ENCODE measurements at regions not wholly inside any gene's neighbourhood (a gene's known extent, or its start where the extent isn't known, plus 50 kb on each side); places are given as distances from the start of the nearest gene placed in this dataset.

GRCh38 chr1:4047666-4048065 is 147.6 kb upstream of the C1orf174 start:
- H3K27me3 ChIP-seq (ENCODE audit: control insufficient read depth in 2 of 2, insufficient read depth in 2 of 2, low read length in 2 of 2) = no peaks in the 10 kb centered on the region
- H3K9me1 ChIP-seq (replicated peaks; ENCODE audit: control insufficient read depth, extremely low read depth, insufficient read depth, low read length) = no peaks in the 10 kb centered on the region
- H4K20me1 ChIP-seq (replicated peaks; ENCODE audit: control insufficient read depth, extremely low read depth, insufficient read depth, low read length) = no peaks in the 10 kb centered on the region
- H2AFZ ChIP-seq (ENCODE audit: low read depth, low read length) = no peak overlapping the region
- ChIA-PET CTCF (no interaction called here), POLR2A (no interaction called here)
- peaks cover 2% of the 10 kb centered on the region for H3K9me3 ChIP-seq (replicated peaks; ENCODE audit: control insufficient read depth, insufficient read depth, low read length)
- H3K36me3 ChIP-seq (ENCODE audit: control insufficient read depth in 2 of 2, extremely low read depth in 1 of 2, insufficient read depth in 2 of 2, low read length in 2 of 2) = no peaks in the 10 kb centered on the region
- H3K4me1 ChIP-seq (ENCODE audit: control insufficient read depth, extremely low read depth, insufficient read depth, low read length) = no peaks in the 10 kb centered on the region
- no peak overlapping the region for H3K4me3 ChIP-seq (replicated peaks in 1 of 3; ENCODE audit: insufficient read depth in 1 of 3, low read depth in 1 of 3, low read length in 3 of 3)
- dilution Hi-C loops (cut with MboI; ENCODE audit: extremely low pct_ligation_motif_present, low sequenced_read_pairs) (no loop called here), intact Hi-C loops (cut with micrococcal nuclease) (no loop called here)
- BruUV-seq (replicated peaks) = no TSS peak
- no peaks in the 10 kb centered on the region for H3K79me2 ChIP-seq (ENCODE audit: control insufficient read depth, insufficient read depth, low read length)
- H3K9ac ChIP-seq (replicated peaks; ENCODE audit: extremely low read depth, insufficient read depth, low read length) = no peak overlapping the region
- DNase-seq (ENCODE audit: low read depth, low spot score) = no peak
- TF ChIP-seq MAX (IDR thresholded peaks at IDR 0.05; ENCODE audit: insufficient read depth, insufficient read length) (no peak), FOS (IDR thresholded peaks at IDR 0.05; ENCODE audit: borderline replicate concordance, insufficient read depth, low read length) (no peak), GATA2 (IDR thresholded peaks at IDR 0.05; ENCODE audit: insufficient read depth, insufficient read length, low read depth, low read length) (no peak), MYC (IDR thresholded peaks at IDR 0.05; ENCODE audit: low read depth, low read length) (no peak), JUN (IDR thresholded peaks at IDR 0.05; ENCODE audit: borderline replicate concordance, insufficient read depth, insufficient read length, low read depth) (no peak), EZH2 (IDR thresholded peaks at IDR 0.05; ENCODE audit: borderline replicate concordance, low read depth, low read length, severe bottlenecking) (no peak), CTCF (IDR thresholded peaks at IDR 0.05; ENCODE audit: extremely low read depth in 1 of 2, insufficient read depth in 1 of 2, low read depth in 1 of 2, low read length in 2 of 2) (no peak), POLR2A (IDR thresholded peaks at IDR 0.05; ENCODE audit: low read depth, low read length) (no peak), POLR2AphosphoS5 (IDR thresholded peaks at IDR 0.05; ENCODE audit: insufficient read depth, low read depth, low read length) (no peak)
- H3K27ac ChIP-seq (ENCODE audit: insufficient read depth, low read depth, low read length) = no peak overlapping the region
- H3K4me2 ChIP-seq (ENCODE audit: insufficient read depth, low read length) = no peak overlapping the region
- FAIRE-seq = no peak
